CD4-positive, alpha-beta T cell treated with Interferon alpha-2 for 1 hour (primary cell): ENCODE measurements at regions not wholly inside any gene's neighbourhood (a gene's known extent, or its start where the extent isn't known, plus 50 kb on each side); places are given as distances from the start of the nearest gene placed in this dataset.
"Not testable (repeated sequence)": the region's sequence is repeated elsewhere in the genome, so short reads cannot be mapped to it uniquely, and the experiment has no call there.

Experiments used
- DNase-seq, 2 donors: peaks; one replicate each; pipeline ENCODE4 v3.0.0-alpha.2; 2020 to 2022

GRCh38 chr13:64579331-64579730 is 2650.8 kb downstream of the PCDH9 start:
- no peak for DNase-seq

- no peak for DNase-seq
Observed at GRCh38 chr13:64568748-64569147, 2661.4 kb downstream of the PCDH9 start.

GRCh38 chr13:64558031-64558430 is 2672.1 kb downstream of the PCDH9 start:
- not testable (repeated sequence) for DNase-seq

GRCh38 chr13:64556376-64556775 is 2673.8 kb downstream of the PCDH9 start:
- DNase-seq: no peak

- DNase-seq: no peak
Observed at GRCh38 chr13:64553411-64554129, 2676.6 kb downstream of the PCDH9 start.

GRCh38 chr13:64551755-64552154 is 2678.4 kb downstream of the PCDH9 start:
- no peak for DNase-seq

GRCh38 chr13:64546371-64546770 is 2683.8 kb downstream of the PCDH9 start:
- DNase-seq: no peak

GRCh38 chr13:64540976-64541375 is 2689.2 kb downstream of the PCDH9 start:
- DNase-seq: no peak

- DNase-seq: no peak
Observed at GRCh38 chr13:64540468-64540867, 2689.7 kb downstream of the PCDH9 start.

- no peak for DNase-seq
Observed at GRCh38 chr13:64538711-64539110, 2691.4 kb downstream of the PCDH9 start.

- DNase-seq: no peak
Observed at GRCh38 chr13:64534302-64534701, 2695.8 kb downstream of the PCDH9 start.

- DNase-seq: no peak
Observed at GRCh38 chr13:64531400-64531799, 2698.7 kb downstream of the PCDH9 start.

- DNase-seq: peak in 1 of 2 donors; percentile 1
Observed at GRCh38 chr13:64529874-64530485, 2700.2 kb downstream of the PCDH9 start.

GRCh38 chr13:64528838-64529237 is 2701.3 kb downstream of the PCDH9 start:
- no peak for DNase-seq

GRCh38 chr13:64527561-64527960 is 2702.6 kb downstream of the PCDH9 start:
- DNase-seq: no peak

GRCh38 chr13:64525687-64526086 is 2704.4 kb downstream of the PCDH9 start:
- no peak for DNase-seq

GRCh38 chr13:64510747-64511146 is 2719.4 kb downstream of the PCDH9 start:
- DNase-seq: no peak

- no peak for DNase-seq
Observed at GRCh38 chr13:64506246-64506645, 2723.9 kb downstream of the PCDH9 start.

GRCh38 chr13:64505336-64505910 is 2724.7 kb downstream of the PCDH9 start:
- DNase-seq: no peak

GRCh38 chr13:64488731-64489130 is 2741.4 kb downstream of the PCDH9 start:
- no peak for DNase-seq

GRCh38 chr13:64482373-64482772 is 2747.8 kb downstream of the PCDH9 start:
- no peak for DNase-seq

- no peak for DNase-seq
Observed at GRCh38 chr13:64480672-64481071, 2749.5 kb downstream of the PCDH9 start.

GRCh38 chr13:64480211-64480610 is 2749.9 kb downstream of the PCDH9 start:
- DNase-seq: no peak

GRCh38 chr13:64477146-64477545 is 2753.0 kb downstream of the PCDH9 start:
- no peak for DNase-seq
